Hippocampal formation (tissue), 2 donors: ENCODE measurements at regions not wholly inside any gene's neighbourhood (a gene's known extent, or its start where the extent isn't known, plus 50 kb on each side); places are given as distances from the start of the nearest gene placed in this dataset.
A peak's percentile ranks its signal among the peaks of the same experiment; 100 is the strongest.
"Not testable (repeated sequence)": the region's sequence is repeated elsewhere in the genome, so short reads cannot be mapped to it uniquely, and the experiment has no call there.

Experiments used
- DNase-seq, 2 donors: peaks; one replicate each; lab custom pipeline; 2025; lab: John Stamatoyannopoulos, UW

DNA sequence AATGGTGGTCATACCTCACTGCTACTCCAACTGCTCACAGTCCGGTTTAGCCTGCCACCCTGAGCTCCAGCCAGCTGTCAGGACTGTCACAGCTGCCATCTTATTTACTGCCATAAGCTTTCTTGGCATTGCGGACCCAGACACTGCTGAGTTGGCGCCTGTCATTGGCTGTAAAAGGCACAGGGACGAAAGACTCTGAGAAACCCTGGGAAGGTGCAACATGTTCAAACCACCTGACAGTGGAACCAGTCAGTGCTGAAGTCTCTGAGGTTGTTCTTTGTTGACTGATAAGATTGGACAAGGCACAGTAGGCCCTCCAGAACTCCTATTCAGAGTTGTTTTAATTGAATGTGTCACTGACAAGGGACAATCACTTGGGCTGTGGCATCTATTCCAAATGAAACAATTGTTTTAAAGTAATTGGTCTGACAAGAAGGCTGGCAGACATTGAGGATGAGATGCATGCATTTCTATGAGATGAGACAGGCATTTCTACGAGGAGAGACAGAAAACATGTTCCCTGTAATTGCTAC is 927.8 kb downstream of the STPG2 start:
- DNase-seq, result no peak

DNA sequence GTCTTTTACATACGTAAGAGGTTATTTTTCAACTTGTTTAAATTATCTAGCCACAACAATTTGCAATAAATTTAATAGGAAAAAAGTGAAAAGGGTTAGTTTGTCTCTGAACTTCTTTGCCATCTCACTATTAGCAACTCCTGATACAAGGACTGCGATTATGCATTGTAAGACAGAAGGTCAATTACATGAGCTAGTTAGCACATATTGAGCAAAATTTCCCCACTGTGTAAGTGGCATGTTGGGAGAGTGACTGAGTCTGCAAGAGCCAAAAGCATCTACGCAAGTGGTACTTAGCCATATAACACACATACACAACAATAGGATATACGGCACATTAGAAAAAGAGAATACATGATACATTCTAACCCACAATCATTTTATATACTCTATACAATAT is 927.2 kb downstream of the STPG2 start:
- no peak for DNase-seq

DNA sequence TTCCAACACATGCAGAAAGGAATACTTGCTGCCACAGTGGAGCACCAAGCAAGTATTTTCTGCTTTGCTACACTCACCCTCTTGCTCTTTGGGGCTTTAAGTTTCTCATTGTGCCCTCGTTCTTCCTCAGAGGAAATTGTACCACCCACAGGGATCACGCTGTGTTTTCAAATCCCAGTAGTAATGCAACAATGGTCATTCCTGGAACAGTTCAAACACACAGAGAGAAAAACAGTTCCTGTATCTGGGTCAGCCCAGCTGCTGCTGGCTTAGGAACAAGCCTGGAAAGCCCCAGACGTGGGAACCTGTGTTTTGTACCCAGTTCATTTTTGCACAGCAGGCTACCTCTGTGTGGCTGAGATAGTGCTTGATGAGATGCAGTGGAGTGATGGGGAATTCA is 907.8 kb downstream of the STPG2 start:
- DNase-seq, result no peak

DNA sequence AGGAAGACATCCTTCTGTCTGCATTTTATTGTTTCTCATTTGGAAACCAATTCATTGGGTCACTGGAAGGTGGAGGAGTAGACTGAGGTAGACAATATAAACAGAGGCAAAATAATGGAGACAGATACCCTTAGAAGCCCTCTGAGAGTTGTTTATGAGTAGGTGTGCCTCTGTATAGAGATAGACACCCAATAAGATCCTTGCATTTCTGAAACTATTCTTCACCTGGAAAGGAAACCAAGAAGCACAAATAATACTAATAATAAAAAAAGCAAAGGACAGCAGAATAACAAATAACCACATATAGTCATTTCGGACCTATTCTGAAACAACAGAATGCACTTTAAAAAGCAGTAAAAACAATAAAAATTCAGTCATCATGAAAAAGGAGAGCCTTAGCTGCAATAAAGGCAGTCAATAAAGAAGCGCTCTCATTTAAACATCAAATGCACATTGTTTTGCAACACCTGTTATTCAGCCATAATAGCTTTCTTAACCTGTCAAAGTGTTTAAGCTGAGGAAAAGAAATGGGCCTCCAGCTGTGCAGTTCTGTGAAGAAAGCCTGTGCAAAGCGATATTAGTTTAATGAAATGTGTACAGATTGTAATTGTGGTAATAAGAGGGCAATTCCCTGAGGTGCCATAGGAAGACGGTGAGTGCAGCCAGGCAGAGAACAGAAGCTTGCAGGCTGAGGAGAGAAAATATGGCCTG is 904.2 kb downstream of the STPG2 start:
- no peak for DNase-seq

DNA sequence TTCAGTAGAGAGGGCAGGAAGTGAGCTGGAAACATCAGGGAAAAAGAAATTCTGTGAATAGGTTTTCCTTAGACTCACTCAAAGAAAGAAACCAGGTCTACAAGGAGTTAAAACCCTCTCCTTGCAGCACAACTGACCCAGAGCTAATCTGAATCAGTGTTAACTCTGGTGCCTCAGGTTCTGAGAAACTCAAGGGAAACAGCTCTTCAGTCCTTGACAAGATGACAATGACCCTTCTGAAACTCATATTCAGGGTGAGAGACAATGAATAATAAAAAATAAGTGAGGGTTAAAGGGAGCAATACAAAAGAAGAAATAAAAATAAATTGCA is 903.6 kb downstream of the STPG2 start:
- no peak for DNase-seq

DNA sequence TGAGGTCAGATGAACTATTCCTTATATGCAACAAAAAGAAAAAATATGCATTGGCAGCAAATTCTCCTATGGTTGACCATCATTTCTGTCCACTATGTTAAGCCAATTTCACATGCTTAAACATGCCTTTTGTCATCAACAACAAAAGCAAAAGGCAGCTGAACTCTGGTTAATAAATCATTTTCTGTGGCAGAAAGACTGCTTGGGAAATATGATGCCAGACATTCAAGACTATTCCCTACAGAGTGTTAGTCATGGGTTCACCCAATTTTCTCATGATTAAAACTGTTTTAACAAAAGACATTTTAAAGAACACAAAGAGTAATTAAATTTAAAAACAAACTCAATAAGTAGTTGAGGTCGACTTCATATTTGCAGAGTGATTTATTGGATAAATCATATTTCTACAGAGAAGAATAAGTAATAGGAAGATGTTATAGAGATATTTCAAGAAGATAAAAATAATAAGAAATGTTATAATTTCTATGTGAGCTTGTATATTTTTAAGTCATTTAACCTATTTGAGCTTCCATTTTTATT is 890.6 kb downstream of the STPG2 start:
- no peak for DNase-seq

DNA sequence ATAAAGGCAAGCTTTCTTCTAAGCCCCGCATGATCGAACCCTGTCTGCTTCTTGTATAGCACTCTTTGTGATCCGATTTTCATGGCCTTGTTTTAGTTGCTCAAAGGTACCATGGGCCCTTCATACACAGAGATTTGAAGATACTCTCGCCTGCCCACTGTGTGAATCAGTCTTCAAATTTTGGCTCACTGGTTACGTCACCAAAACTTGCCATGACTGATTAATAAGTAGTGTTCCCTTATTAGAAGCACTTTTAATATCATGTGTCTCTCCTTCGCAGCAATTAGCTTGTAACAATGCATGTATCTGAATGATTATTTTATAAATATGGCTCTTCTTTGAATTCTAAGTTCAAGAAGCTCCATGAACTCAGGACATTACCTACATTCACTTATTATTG is 880.5 kb downstream of the STPG2 start:
- no peak for DNase-seq

DNA sequence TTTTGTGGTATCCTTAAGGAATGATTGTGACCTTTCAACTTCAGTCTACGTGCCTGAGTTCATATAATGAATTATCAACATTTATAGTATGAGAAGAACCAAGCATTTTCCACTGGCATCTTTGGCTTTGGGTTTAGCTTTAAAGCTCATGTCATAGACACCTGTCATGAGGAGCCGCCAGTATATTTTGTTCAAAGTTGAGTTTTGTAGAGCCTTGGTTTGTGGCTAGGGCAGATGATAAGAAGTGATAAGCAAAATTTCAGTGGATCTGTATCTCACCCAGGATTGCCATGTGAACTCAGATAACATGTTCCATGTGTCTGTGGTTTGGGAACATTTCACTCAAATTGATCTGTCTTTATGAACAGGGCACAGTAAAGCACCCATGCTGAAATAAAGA is 873.2 kb downstream of the STPG2 start:
- DNase-seq, result no peak

DNA sequence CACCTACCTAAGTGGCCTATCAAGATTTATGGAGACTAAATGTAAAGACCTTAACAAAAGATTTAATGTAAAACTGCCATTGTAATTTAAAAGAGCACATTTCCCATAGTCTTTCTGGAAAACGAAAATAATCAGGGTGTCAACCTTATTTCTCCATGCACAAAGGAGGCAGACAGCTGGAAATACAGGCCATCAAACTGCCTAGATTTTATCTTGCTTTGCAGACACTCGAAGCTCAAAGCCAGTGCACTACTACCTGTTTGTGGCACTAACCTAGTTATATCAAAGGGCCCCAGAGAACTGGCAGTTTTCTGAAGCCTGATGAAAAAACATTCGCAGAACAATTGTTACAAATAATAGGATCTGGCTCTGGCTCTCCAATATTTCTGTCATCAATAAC is 863.9 kb downstream of the STPG2 start:
- no peak for DNase-seq

DNA sequence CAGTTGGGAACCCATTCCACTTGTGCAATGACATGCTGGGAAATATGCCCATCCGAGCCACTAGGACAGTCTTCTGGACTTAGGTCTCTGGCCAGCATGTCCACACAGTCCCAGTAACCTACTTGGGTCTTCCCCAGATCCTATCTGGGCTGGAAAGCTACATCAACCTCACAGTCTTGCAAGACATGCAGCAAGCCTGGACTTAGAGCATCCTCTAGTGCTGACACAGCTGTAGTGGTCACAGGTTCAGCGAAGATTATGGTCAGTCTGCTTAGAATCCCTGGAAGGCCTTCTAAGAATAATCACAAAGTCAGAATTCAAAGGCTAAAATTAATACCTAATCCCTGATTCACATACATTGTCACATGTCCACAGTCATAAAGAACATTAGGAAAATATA is 842.7 kb downstream of the STPG2 start:
- no peak for DNase-seq

DNA sequence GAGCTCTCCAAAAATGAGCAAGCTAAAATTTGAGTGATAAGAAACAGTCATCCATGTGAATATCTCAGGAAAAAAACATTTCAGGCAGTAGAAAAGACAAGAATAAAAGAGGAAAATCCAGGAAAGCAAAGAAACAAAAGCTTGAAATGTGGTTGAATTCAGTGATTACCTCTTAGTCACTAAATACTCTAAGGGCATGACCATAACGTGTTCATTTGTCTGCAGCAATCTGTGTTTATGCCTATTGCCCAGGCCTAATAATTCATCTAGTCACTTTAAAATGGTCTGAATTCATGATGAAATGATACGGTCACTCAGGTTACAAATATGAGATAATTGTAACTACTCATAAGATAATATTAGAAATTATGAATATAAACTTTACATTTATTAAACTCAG is 837.9 kb downstream of the STPG2 start:
- no peak for DNase-seq

DNA sequence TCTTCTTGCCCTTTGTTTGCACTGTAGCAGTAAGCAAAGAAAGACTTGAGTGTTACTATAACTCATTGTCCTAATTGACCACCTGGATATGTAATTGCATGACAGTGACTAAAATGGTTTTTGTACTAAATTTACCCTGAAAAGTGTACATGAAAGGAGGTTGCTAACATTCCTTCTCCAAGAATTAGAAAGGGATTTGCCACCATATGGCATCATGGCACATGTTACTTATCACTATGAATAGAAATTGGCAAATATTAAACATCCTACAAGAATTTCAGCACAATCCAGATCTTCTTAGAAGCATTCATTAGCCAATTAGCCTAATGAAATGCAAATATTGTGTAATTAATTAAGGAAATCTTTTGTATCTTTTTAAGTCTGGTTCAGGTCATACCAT is 834.2 kb downstream of the STPG2 start:
- DNase-seq, result no peak

DNA sequence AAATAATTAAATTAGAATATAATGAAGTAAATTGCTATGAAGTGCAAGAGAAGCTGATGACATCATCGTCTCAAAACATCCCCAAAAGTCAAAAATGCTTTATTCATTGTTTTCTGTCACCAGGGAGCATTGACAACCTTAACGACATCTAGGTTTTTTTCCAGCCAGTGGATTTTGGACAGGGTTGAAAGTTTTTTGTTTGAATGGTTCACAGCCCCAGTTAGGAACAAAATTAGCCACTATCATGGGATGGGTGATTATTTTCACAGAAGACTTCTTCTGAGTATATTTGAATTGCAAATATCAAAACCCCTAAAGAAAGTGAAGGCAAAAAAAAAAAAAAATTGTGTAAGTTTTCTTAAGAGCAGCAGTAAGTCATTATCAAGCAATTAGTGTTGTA is 826.1 kb downstream of the STPG2 start:
- peak in 1 of 2 donors; percentile 10 for DNase-seq

DNA sequence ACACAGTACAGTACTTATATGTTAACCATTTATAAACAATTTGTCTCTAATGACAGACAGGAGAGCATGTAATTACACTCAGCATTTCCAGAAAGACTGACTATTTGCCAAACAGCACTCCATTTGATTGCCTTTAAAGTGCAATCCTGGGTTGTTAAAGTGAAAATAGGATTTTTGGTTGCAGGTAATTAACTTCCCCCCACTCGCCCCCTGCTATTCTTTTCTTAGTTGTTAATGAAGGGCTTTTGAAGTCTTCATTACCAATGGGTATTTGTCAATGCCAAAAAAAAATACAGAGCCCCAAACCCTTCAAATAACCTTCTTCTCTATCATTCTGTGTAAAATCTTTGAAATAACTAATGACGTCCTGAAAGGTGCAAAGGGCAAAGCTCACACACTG is 825.6 kb downstream of the STPG2 start:
- DNase-seq, result no peak

DNA sequence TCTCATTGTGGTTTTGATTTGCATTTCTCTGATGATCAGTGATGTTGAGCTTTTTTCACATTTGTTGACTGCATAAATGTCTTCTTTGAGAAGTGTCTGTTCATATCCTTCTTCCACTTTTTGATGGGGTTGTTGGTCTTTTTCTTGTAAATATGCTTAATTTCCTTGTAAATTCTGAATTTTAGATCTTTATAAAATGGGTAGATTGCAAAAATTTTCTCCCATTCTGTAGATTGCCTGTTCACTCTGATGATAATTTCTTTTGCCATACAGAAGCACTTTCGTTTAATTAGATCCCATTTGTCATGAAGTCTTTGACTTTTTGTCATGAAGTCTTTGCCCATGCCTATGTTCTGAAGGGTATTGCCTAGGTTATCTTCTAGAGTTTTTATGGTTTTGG is 817.5 kb downstream of the STPG2 start:
- not testable (repeated sequence) for DNase-seq

DNA sequence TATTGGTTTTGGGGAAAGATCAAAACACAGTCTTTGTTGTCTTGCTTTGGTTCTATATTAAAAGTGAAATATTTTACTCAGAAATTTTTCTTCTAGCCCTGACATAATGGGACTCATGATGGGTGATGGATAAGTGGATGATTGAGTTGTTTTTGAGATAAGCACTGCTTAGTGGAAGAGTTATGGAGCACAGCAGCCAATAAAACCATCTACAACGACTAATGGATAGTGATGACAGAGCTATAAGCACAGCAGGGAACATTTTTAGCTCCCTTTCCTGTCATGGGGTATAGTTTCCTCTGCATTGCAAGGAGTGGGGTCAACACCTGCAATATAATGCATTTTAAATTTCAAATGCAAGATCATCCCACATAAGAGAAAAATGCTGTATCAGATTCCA is 812.4 kb downstream of the STPG2 start:
- no peak for DNase-seq

DNA sequence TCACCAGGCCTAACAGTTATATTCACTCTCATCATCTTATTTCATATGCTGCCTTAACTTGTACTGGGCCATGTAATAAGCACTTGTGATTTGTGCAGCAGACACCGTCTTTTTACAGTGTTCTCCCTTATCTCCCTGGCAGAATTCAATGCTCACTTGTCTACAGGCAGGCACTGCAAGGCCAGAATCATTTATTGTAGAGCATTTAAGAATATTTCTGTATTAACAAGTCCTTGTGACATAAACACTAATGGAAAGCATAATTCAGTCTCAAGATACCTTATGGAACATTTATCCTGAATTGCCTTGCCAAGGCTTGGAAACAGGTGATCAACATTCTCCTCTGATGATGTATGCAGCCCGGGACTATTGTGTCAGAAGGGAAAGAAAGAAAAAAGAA is 808.9 kb downstream of the STPG2 start:
- DNase-seq, result no peak

DNA sequence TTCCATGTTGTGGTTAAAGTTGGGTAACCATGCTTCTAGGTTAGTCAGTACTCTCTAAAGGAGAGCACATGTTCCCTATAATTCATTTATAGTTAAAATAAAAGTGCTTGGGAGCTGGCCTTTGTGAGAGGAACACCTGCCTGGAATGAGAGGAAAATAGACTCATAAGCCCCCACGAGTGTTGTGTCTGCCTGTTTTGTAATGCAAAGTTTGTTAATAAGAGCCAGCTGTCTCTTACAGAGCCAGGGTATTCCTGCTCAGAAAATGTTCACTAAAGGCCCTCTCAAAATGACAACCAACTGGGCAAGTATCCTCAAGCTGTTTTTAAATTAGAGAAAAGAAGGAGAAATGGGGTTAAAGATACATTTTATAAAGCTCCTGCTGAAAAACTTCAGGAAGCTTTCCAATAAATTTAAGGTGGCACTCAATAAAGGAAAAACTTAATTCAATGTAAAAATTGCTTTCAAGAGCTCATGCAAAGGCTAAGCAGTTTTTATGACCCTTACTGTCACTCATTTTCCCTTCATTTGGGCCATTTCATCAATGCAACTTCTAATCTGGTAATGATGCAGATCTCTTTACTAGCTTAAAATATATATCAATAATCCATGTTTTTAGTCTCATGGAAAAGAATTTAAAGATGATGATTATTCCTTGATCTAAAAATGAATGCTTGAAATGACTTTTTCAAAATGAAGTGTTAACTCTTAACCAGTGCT is 793.6 kb downstream of the STPG2 start:
- no peak for DNase-seq

DNA sequence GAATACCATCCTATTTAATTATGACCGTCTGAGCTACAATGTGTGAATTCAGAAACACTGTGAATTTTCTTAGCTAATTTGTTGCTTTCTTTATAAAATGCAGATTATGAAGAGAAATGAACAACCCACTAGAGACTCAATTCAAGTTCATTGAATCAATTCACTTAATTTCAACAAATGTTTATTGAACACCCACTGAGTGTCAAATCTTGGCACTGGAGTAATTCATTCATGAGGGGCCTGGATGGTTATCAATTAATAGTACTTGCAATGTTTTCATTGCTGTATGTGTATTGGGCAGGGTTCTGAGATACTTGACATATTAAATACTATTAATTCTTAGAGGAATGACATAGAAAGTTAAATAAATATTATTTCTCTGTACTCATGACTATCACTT is 789.4 kb downstream of the STPG2 start:
- no peak for DNase-seq

DNA sequence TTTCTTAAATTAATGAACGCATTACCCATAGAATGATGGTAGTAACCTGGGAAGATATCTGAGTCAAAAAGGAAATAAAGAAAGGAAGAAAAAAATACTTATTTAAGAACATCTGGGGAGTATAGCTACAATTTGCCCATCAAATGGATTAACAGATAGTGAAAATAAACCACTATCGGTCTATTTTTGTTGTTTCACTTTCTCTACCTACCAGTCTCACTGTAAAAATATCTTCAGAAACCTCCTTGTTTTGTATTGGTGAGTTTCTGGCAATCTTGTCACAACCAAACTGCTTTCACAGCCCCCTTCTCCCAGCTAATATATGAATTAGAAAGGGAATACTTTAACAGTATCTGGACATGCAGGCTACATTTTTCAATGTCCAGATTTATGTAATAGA is 783.5 kb downstream of the STPG2 start:
- DNase-seq, result no peak

DNA sequence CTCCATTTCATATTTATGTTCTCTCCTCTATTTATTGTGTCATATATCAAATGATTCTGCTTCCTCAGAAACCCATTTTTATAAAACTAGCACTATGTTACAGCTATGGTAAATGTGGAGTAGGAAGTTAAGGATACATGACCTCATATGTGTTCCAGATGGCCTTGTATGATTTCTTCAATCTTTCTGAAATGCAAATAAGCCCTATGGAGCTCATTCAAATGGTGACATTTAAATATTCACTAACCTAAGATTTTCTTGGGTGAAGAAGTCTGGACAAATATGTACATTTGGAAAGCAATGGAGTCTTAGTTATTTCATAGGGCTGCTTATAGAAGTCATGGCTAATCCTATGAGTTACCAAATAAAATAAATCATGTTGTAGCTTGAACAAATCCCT is 782.5 kb downstream of the STPG2 start:
- no peak for DNase-seq

DNA sequence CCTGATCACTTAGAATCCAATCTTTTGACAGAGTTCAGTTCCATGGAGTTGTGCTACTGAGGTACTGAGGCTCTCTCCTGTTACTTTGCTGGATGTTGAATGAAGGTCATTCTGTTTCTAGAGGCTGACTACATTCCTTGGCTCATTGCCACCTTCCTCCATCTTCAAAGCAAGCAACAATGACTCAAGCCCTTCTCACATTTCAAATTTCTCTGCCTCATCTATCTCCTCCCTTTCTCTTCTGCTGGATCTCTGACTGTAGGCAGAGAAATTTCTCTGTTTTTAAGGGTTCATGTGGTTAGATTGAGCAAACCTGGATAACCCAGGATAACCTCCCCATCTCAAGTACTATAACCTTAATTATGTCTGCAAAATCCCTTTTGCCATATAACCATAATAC is 775.4 kb downstream of the STPG2 start:
- DNase-seq, result no peak

DNA sequence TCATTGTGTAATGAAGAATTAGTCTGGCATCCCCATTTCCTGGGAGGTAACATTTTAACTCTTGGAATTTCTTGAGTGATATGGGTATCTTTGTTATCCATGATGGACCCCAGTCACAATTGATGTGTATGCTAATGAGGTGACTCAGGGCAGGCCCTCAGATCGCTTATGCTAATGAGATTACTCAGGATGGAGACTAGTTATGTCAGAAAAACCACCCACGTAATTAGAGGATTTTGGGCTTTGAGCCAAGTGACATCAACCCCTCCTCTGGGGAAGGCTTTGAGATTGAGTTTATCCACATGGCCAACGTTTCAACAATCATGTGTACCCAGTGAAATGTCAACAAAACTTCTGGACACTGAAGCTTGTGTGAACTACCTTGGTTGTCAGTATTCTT is 772.7 kb downstream of the STPG2 start:
- no peak for DNase-seq

DNA sequence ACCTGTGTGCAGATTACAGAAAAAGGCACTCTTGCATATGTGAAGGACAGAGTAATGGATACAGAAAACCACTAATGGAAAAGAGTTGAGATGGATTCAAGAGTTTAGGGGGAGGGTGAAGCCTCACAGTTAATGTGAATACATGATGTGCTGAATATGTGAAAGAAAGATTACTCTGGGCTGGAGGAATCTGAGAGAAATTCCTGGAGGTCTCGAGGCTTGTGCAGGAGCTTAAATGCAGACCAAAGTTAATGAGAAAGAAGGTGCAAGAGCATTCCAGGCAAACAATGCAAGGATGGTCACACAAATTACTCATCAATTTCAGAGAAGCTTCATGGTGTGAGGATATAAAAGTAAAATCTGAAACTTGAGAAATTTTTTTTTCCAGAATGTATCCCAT is 768.8 kb downstream of the STPG2 start:
- no peak for DNase-seq
